Right lobe of liver (tissue), 6 donors: ENCODE measurements at regions not wholly inside any gene's neighbourhood (a gene's known extent, or its start where the extent isn't known, plus 50 kb on each side); places are given as distances from the start of the nearest gene placed in this dataset.
"Not testable (repeated sequence)": the region's sequence is repeated elsewhere in the genome, so short reads cannot be mapped to it uniquely, and the experiment has no call there.

Experiments used
- ATAC-seq, 4 donors: fragments of 200-7000 bp; cut with Tn5 transposase; one replicate each; pipeline ENCODE4 v1.9.1; 2020; ENCODE audit warnings: mild to moderate bottlenecking in 4 of 4, moderate library complexity in 4 of 4
- DNase-seq, 3 donors: peaks; one replicate each; pipeline ENCODE4 v3.0.0-alpha.2; 2020
- H3K27ac ChIP-seq, 3 donors: fragments of 200-600 bp; one replicate each; pipeline ENCODE4 v1.8.0; 2022
- H3K27me3 ChIP-seq, 2 donors: fragments of 200-600 bp; one replicate each; pipeline ENCODE4 v1.8.0; 2022
- H3K36me3 ChIP-seq, 4 donors: fragments of 200-600 bp; sonication (generic) in 1 of 4; one replicate each; pipeline versions ENCODE4 v1.5.1 to v1.8.0; 2017 to 2022; ENCODE audit warnings: control low read depth in 1 of 4
- H3K4me1 ChIP-seq, 4 donors: fragments of 200-600 bp; sonication (generic) in 1 of 4; one replicate each; pipeline versions ENCODE4 v1.5.1 to v1.8.0; 2017 to 2022; ENCODE audit warnings: control low read depth in 1 of 4
- H3K4me3 ChIP-seq, 3 donors: fragments of 200-600 bp; one replicate each; pipeline ENCODE4 v1.8.0; 2022
- H3K9me3 ChIP-seq, 4 donors: fragments of 200-600 bp; sonication (generic) in 1 of 4; one replicate each; pipeline versions ENCODE4 v1.5.1 to v1.8.0; 2017 to 2022; ENCODE audit warnings: control low read depth in 1 of 4
- POLR2A ChIP-seq: fragments of 450-650 bp; IDR thresholded peaks from one replicate; pipeline ENCODE4 v1.6.1; 2017; ENCODE audit warnings: antibody characterized with exemption, mild to moderate bottlenecking
- WGBS: methylation state at CpG from one replicate; pipeline ENCODE4 v1.1.6; 2018; ENCODE audit warnings: low coverage, low lambda C conversion rate; ENCODE audit not compliant: insufficient coverage; ENCODE audit errors: missing lambda C conversion rate; 5-methylcytosine and 5-hydroxymethylcytosine counted together
- intact Hi-C, 2 donors: fragments of 100-400 bp; cut with DNase I; formaldehyde crosslinking; loops; one replicate each; pipeline versions ENCODE4 v1.11.2 to v1.14.1; 2022
- TF ChIP-seq, protein P1 (sequence below), 4 donors: fragments of 200-600 bp in 3 of 4; fragments of 450-650 bp in 1 of 4; IDR thresholded peaks; one replicate each; pipeline versions ENCODE4 v1.5.1 to v1.8.0; 2016 to 2022; ENCODE audit warnings: antibody characterized with exemption in 4 of 4, mild to moderate bottlenecking in 2 of 4
- donor health status: DM: no; HTN: yes; CAD: no.
- donor health status: DM: no; HTN: no; CAD: no.
- donor health status: DM: no; HTN: no; CAD: no.
- donor health status: DM: no; HTN: yes; CAD: no.
- donor health status: DM: no; HTN: yes; CAD: no.

DNA sequence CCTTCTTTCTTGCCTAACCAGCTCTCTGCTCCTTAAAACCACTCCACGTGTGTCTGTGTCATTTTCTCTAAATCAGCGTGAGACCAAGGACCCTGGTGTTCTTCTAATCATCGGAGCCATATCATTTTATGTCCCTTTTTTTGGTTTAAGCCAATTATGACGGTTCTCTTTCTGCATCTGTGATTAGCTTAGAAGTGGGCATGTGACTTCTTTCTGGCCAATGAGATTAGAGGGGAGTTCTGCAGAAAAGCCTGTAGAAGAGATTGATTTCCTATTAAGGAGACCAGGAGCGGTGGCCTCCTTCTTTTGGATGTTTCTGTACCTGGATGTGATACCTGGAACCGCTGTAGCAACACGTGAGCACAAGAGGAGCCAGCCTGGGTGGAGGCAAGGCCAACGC lies 97.5 kb upstream of the PABPC3 start:
- no peaks in the 10 kb centered on the region for H3K27me3 ChIP-seq
- DNase-seq (no peak), ATAC-seq (no peak)
- H3K27ac ChIP-seq, result no peak overlapping the region
- H3K4me3 ChIP-seq, result no peak overlapping the region
- intact Hi-C loops, result no loop called here
- no peaks in the 10 kb centered on the region for H3K9me3 ChIP-seq
- no peaks in the 10 kb centered on the region for H3K36me3 ChIP-seq
- WGBS, result 41% methylated on average over 6 of the region's 8 CpGs
- H3K4me1 ChIP-seq, result no peaks in the 10 kb centered on the region
- no peak for TF ChIP-seq POLR2A
- TF ChIP-seq, protein P1, sequence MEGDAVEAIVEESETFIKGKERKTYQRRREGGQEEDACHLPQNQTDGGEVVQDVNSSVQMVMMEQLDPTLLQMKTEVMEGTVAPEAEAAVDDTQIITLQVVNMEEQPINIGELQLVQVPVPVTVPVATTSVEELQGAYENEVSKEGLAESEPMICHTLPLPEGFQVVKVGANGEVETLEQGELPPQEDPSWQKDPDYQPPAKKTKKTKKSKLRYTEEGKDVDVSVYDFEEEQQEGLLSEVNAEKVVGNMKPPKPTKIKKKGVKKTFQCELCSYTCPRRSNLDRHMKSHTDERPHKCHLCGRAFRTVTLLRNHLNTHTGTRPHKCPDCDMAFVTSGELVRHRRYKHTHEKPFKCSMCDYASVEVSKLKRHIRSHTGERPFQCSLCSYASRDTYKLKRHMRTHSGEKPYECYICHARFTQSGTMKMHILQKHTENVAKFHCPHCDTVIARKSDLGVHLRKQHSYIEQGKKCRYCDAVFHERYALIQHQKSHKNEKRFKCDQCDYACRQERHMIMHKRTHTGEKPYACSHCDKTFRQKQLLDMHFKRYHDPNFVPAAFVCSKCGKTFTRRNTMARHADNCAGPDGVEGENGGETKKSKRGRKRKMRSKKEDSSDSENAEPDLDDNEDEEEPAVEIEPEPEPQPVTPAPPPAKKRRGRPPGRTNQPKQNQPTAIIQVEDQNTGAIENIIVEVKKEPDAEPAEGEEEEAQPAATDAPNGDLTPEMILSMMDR (IDR thresholded peaks at IDR 0.05), result no peak

DNA sequence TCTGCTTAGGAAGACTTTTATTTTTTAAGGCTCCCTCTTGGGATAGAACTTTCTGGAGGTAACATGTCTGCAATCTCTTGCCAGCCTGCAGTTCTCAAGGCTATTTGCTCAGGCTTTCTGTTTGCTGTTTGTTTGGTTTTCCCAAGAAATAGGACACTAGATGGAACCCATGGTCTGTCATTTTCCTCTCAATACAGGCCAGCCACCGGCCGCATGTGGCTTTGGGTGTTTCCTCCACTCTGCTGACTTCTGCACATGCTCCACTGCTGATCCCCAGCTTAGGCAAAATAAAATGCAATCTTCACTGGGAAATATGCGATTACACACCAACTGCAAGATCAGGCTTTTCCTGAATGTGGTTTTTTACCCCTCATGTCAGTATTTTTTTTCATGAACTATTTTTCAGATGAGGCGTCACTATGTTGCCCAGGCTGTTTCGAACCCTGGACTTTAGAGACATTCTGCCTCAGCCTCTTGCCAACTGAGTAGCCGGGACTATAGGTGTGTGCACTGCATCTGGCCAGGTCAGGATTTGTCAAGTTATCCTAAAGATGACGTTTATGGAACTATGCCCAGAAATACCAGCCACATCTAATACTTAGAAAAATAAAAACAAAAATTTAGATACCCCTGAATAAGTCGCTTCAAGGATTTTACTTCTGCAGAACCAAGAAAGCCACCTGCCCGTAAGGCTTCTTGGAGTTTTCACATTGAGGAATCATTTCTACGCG lies 94.3 kb upstream of the PABPC3 start:
- Histone ChIP-seq H3K36me3 (no peaks in the 10 kb centered on the region), H3K4me1 (no peaks in the 10 kb centered on the region), H3K4me3 (no peak overlapping the region), H3K27me3 (no peaks in the 10 kb centered on the region), H3K9me3 (no peaks in the 10 kb centered on the region), H3K27ac (no peak overlapping the region)
- TF ChIP-seq, protein P1 (IDR thresholded peaks at IDR 0.05), result no peak
- TF ChIP-seq POLR2A, result no peak
- DNase-seq (no peak), ATAC-seq (no peak)
- intact Hi-C loops, result no loop called here
- WGBS, result 49% methylated on average over 11 of the region's 11 CpGs

DNA sequence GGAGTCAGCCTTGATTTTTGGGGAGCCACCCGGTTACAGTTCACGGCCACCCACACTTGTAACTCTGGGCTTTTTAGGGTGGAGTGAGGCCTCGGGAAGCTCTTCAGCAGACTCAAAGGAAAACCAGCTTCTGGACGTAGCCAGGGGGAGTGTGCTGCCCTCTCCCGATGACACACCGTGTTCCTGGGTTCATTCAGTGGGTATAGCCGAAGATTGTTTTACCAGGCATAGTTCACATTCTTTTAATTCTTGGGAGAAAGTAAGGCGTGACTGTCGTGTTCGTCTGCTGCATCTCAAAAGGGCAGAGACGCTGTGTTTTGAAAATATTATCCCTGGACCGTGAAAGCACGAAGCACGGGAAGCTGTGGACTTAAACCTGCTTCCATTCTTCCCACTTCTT lies 93.6 kb upstream of the PABPC3 start:
- DNase-seq, ATAC-seq, H3K4me1 ChIP-seq, H3K4me3 ChIP-seq, intact Hi-C loops, H3K27ac ChIP-seq, H3K36me3 ChIP-seq, H3K9me3 ChIP-seq, H3K27me3 ChIP-seq: not testable (repeated sequence)
- WGBS, result 33% methylated on average over 11 of the region's 14 CpGs

DNA sequence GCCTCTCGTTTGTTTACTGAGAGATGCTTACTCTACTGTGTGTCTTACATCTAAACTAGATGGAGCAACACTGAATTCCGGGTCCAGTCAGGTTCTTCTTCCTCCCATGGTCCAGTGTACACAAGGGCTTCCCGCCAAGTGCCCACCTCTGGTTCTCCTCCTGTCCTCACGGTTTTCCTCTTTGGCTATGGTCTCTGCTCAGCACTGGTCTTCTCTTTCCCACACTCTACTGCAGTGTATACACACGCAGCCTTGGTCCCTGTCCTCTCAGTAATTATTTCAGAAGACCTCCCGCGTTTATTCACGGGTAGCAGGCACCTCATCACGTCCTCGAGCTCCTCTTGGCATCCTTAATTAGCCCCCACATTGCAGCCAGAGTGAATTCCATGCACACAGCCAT lies 91.4 kb upstream of the PABPC3 start:
- H3K27ac ChIP-seq, H3K27me3 ChIP-seq, H3K4me3 ChIP-seq, H3K4me1 ChIP-seq, intact Hi-C loops, H3K36me3 ChIP-seq, ATAC-seq, H3K9me3 ChIP-seq, DNase-seq: not testable (repeated sequence)
- 30% methylated on average over 4 of the region's 10 CpGs for WGBS

DNA sequence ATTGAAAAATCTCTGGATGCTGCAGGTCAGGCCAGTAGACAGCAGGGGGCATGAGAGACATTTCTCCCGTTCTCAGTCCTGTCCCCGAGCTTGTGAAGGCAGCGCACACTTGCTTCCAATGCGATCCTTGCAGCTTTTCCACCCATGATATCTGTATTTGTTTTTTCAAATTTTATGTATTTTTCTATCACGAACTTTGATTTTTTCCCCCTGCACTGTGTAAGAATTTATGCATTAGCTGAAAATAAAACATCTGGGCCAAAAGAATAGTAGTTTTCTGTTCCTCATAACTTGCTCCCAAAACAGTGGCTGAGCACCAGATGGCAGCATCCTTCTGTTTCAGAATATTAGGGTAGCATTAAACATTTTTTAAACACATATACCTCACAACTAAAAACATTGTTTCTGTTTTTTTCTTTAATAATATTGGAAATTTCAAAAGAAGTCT lies 90.9 kb upstream of the PABPC3 start:
- peak; percentile 89 to 96 (median 94) for ATAC-seq
- H3K9me3 ChIP-seq, intact Hi-C loops, H3K36me3 ChIP-seq, H3K27me3 ChIP-seq, H3K4me3 ChIP-seq, H3K4me1 ChIP-seq, DNase-seq, H3K27ac ChIP-seq: not testable (repeated sequence)
- TF ChIP-seq, protein P1 (IDR thresholded peaks at IDR 0.05), result peak in 3 of 4 donors; percentile 14 to 38 (median 29)
- 0% methylated on average over 4 of the region's 5 CpGs for WGBS

DNA sequence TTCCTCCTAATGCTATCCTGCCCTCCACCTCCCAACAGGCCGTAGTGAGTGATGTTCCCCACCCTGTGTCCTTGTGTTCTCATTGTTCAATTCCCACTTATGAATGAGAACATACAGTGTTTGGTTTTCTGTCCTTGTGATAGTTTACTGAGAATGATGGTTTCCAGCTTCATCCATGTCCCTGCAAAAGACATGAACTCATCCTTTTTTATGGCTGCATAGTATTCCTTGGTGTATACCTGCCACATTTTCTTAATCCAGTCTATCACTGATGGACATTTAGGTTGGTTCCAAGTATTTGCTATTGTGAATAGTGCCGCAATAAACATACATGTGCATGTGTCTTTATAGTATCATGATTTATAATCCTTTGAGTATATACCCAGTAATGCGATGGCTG lies 88.5 kb upstream of the PABPC3 start:
- intact Hi-C loops, H3K27me3 ChIP-seq: not testable (repeated sequence)
- 91% methylated on average over 3 of the region's 3 CpGs for WGBS

DNA sequence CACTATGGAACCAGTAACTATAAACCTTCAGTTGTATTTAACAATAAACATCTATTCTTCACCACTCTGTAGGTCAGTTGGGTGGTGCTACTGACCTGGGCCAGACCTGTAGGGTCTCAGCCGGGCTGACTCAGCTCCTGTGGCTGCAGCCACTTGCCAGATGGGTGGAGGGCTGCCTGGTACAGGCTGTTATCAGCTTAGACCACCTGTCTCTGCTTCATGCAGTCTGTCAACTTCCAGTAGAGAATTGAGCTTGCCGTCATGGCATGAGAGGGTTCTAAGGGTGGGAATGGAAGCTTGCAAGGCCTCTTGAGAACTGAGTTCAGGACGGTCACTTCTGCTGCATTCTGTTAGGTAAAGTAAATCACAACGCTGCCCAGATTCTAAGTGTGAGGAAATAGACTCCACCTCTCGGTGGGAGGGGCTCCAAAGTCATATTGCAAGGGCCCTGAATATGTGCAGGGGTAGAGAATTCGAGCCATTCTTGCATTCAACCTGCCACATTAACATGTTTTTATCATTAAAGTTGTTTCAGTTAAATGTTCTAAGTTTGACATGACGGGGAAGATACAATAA lies 81.5 kb upstream of the PABPC3 start:
- H3K27ac ChIP-seq, H3K36me3 ChIP-seq, ATAC-seq, H3K4me3 ChIP-seq, DNase-seq, intact Hi-C loops, H3K27me3 ChIP-seq, H3K4me1 ChIP-seq, H3K9me3 ChIP-seq: not testable (repeated sequence)
- 41% methylated on average over 6 of the region's 7 CpGs for WGBS

More for the DNA sequence above, 88.5 kb upstream of the PABPC3 start:
- not testable (repeated sequence) for DNase-seq, H3K27ac ChIP-seq, H3K4me1 ChIP-seq, H3K4me3 ChIP-seq, H3K9me3 ChIP-seq, ATAC-seq, H3K36me3 ChIP-seq

DNA sequence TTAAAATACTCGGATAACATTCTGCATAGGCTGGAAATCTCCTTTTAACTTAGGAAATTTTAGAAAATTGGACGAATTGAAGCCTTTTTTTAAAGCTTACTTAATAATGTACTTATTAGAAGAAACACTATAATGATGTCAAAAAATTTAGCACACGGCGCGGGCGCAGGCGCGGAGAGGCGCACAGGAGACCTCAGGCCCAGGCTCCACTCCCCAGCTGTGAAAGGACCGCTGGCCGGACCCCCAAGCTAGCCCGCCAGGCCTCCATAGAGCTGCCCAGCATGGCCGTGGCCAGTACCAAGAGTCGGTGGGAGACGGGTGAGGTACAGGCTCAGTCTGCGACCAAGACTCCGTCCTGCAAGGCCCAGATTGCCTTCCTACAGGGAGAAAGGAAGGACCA lies 78.8 kb upstream of the PABPC3 start:
- ATAC-seq, H3K9me3 ChIP-seq, intact Hi-C loops, H3K4me3 ChIP-seq, H3K27ac ChIP-seq, H3K27me3 ChIP-seq, H3K4me1 ChIP-seq, DNase-seq, H3K36me3 ChIP-seq: not testable (repeated sequence)
- 50% methylated on average over 4 of the region's 17 CpGs for WGBS
